ENCODE measurements at regions not wholly inside any gene's neighbourhood (a gene's known extent, or its start where the extent isn't known, plus 50 kb on each side); places are given as distances from the start of the nearest gene placed in this dataset.

- no peaks in the 10 kb centered on the region for H3K9me2 ChIP-seq (replicated peaks; ENCODE audit: insufficient read depth, low read length)
- no peak overlapping the region for H3K4me2 ChIP-seq (ENCODE audit: low read depth, low read length, poor library complexity, severe bottlenecking)
- H3K4me3 ChIP-seq (ENCODE audit: insufficient read depth, low read length, poor library complexity, severe bottlenecking): no peak overlapping the region
- H3K27ac ChIP-seq (ENCODE audit: low read depth, low read length): no peak overlapping the region
- no peak for TF ChIP-seq EZH2phosphoT487 (conservative IDR thresholded peaks at IDR 0.05; ENCODE audit: low read length)
- no peak for TF ChIP-seq CTCF (IDR thresholded peaks at IDR 0.05; ENCODE audit: insufficient read depth, low read length, poor library complexity, severe bottlenecking)
- H3K27me3 ChIP-seq (ENCODE audit: low read length): no peaks in the 10 kb centered on the region
- H3K9me3 ChIP-seq (ENCODE audit: insufficient read depth, low read length): no peaks in the 10 kb centered on the region
- no peak overlapping the region for H2AFZ ChIP-seq (ENCODE audit: low read depth, low read length, severe bottlenecking)
- no peaks in the 10 kb centered on the region for H3K36me3 ChIP-seq (ENCODE audit: low read length)
- no peaks in the 10 kb centered on the region for H4K20me1 ChIP-seq (ENCODE audit: low read depth, low read length)
- no peak overlapping the region for H3K9ac ChIP-seq (ENCODE audit: low read length)
- H3F3A ChIP-seq (ENCODE audit: insufficient read depth): no peaks in the 10 kb centered on the region
- H3K79me2 ChIP-seq (ENCODE audit: insufficient read depth, low read length): no peaks in the 10 kb centered on the region
These were observed 117.5 kb upstream of the GRIK3 start for GRCh38 chr1:37151789-37152188.

GRCh38 chr1:37152491-37152890 is 118.2 kb upstream of the GRIK3 start:
- no peaks in the 10 kb centered on the region for H3K9me2 ChIP-seq (replicated peaks; ENCODE audit: insufficient read depth, low read length)
- H3K79me2 ChIP-seq (ENCODE audit: insufficient read depth, low read length): no peaks in the 10 kb centered on the region
- no peaks in the 10 kb centered on the region for H3K27me3 ChIP-seq (ENCODE audit: low read length)
- no peaks in the 10 kb centered on the region for H3F3A ChIP-seq (ENCODE audit: insufficient read depth)
- H4K20me1 ChIP-seq (ENCODE audit: low read depth, low read length): no peaks in the 10 kb centered on the region
- no peaks in the 10 kb centered on the region for H3K36me3 ChIP-seq (ENCODE audit: low read length)
- no peak overlapping the region for H3K4me2 ChIP-seq (ENCODE audit: low read depth, low read length, poor library complexity, severe bottlenecking)
- no peaks in the 10 kb centered on the region for H3K9me3 ChIP-seq (ENCODE audit: insufficient read depth, low read length)
- no peak overlapping the region for H3K27ac ChIP-seq (ENCODE audit: low read depth, low read length)
- no peak overlapping the region for H2AFZ ChIP-seq (ENCODE audit: low read depth, low read length, severe bottlenecking)
- H3K4me3 ChIP-seq (ENCODE audit: insufficient read depth, low read length, poor library complexity, severe bottlenecking): no peak overlapping the region
- no peak for TF ChIP-seq CTCF (IDR thresholded peaks at IDR 0.05; ENCODE audit: insufficient read depth, low read length, poor library complexity, severe bottlenecking)
- no peak for TF ChIP-seq EZH2phosphoT487 (conservative IDR thresholded peaks at IDR 0.05; ENCODE audit: low read length)
- no peak overlapping the region for H3K9ac ChIP-seq (ENCODE audit: low read length)

DNA sequence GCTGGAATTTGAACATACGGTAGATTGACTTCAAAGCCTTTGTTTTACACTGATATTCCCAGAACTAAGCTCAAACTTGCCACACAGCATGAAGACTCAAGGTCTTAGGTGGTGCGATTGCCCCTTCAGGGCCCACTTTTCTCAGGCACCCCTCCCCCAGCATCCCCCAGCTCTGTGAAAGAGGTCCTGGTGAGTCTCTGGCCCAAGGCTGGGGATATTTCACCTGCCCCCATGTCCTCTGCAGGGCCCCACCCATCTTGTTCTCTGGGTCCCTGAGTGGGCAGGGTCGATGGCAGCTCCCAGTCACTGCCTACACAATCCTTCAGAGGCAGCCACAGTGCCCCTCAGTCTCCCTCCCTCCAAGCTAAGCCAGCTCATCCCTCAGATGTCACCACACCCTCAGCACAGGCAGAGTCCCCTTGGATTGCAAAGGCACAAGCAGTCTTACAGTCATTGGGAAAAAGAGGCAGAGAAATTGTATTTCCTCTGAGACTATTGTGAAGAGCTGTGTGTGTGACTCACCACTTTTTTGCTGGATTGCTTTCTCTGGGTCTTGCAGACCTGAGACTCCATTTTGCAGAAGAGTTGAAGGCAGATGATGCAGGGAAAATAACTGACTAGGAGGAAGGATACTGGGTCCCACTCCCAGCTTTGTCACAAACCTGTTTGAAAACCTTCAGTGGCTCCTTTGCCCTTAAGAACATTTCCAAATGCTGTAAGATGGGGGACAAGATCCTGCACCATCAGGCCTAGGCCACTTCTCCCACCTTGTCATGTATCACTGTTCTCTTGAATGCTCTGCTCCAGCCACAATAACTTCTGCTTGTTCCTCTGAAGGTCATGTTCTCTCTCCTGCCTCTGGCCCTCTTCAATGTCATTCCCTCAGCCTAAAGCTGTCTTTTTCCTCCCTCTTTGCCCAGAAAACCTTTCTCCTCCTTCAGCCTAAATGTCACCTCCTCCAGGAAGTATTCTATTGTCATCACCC is 119.1 kb upstream of the GRIK3 start:
- H3K9me2 ChIP-seq (replicated peaks; ENCODE audit: insufficient read depth, low read length): no peaks in the 10 kb centered on the region
- no peak overlapping the region for H3K27ac ChIP-seq (ENCODE audit: low read depth, low read length)
- no peaks in the 10 kb centered on the region for H3K27me3 ChIP-seq (ENCODE audit: low read length)
- H3K4me2 ChIP-seq (ENCODE audit: low read depth, low read length, poor library complexity, severe bottlenecking): no peak overlapping the region
- H3K4me3 ChIP-seq (ENCODE audit: insufficient read depth, low read length, poor library complexity, severe bottlenecking): no peak overlapping the region
- H4K20me1 ChIP-seq (ENCODE audit: low read depth, low read length): no peaks in the 10 kb centered on the region
- H3K79me2 ChIP-seq (ENCODE audit: insufficient read depth, low read length): no peaks in the 10 kb centered on the region
- no peak overlapping the region for H2AFZ ChIP-seq (ENCODE audit: low read depth, low read length, severe bottlenecking)
- no peak overlapping the region for H3K9ac ChIP-seq (ENCODE audit: low read length)
- no peaks in the 10 kb centered on the region for H3F3A ChIP-seq (ENCODE audit: insufficient read depth)
- H3K36me3 ChIP-seq (ENCODE audit: low read length): no peaks in the 10 kb centered on the region
- no peaks in the 10 kb centered on the region for H3K9me3 ChIP-seq (ENCODE audit: insufficient read depth, low read length)
- no peak for TF ChIP-seq EZH2phosphoT487 (conservative IDR thresholded peaks at IDR 0.05; ENCODE audit: low read length)
- no peak for TF ChIP-seq CTCF (IDR thresholded peaks at IDR 0.05; ENCODE audit: insufficient read depth, low read length, poor library complexity, severe bottlenecking)

Data from SU-DHL-6 (cell line).